ENCODE measurements at regions not wholly inside any gene's neighbourhood (a gene's known extent, or its start where the extent isn't known, plus 50 kb on each side); places are given as distances from the start of the nearest gene placed in this dataset.

GRCh38 chr4:14912426-14912825 is 89.9 kb upstream of the CPEB2 start:
- no peak overlapping the region for H3K27ac Mint-ChIP-seq

More at GRCh38 chr4:14912426-14912825, 89.9 kb upstream of the CPEB2 start:
- Histone ChIP-seq H3K23ac (ENCODE audit: insufficient read length, low read depth, low read length) (no peak overlapping the region), H3K4ac (ENCODE audit: low read depth, low read length) (no peak overlapping the region), H2BK12ac (ENCODE audit: insufficient read length, low read depth, low read length) (no peak overlapping the region), H3K4me1 (ENCODE audit: insufficient read depth, low read length) (no peaks in the 10 kb centered on the region), H2BK5ac (ENCODE audit: insufficient read length, low read length) (no peak overlapping the region), H3K79me2 (ENCODE audit: insufficient read depth, low read length) (no peaks in the 10 kb centered on the region), H3K27ac (ENCODE audit: insufficient read length, low read depth, low read length) (no peak overlapping the region), H3K56ac (ENCODE audit: insufficient read length, low read depth, low read length) (no peak overlapping the region), H2AK5ac (ENCODE audit: insufficient read length, low read length) (no peak overlapping the region), H3K9me3 (ENCODE audit: control insufficient read depth, low read depth, low read length) (no peaks in the 10 kb centered on the region), H2AFZ (ENCODE audit: low read length) (no peak overlapping the region), H2BK15ac (ENCODE audit: low read depth, low read length) (no peak overlapping the region), H4K8ac (replicated peaks; ENCODE audit: insufficient read length, low read depth, low read length) (no peak overlapping the region), H3K23me2 (ENCODE audit: insufficient read length, low read depth, low read length, poor library complexity, severe bottlenecking) (no peaks in the 10 kb centered on the region), H4K5ac (ENCODE audit: insufficient read length, low read depth, low read length) (no peak overlapping the region), H2BK20ac (ENCODE audit: low read depth, low read length, poor library complexity, severe bottlenecking) (no peak overlapping the region), H3K18ac (ENCODE audit: insufficient read length, low read depth, low read length) (no peak overlapping the region), H3K14ac (ENCODE audit: insufficient read depth, low read length) (no peak overlapping the region), H4K20me1 (ENCODE audit: control insufficient read depth, insufficient read depth, insufficient read length) (no peaks in the 10 kb centered on the region), H3K27me3 (ENCODE audit: insufficient read depth, low read length) (no peaks in the 10 kb centered on the region), H2BK120ac (ENCODE audit: low read depth, low read length, poor library complexity, severe bottlenecking) (no peak overlapping the region), H3K9ac (ENCODE audit: extremely low read depth, insufficient read length, low read length) (no peak overlapping the region), H3T11ph (ENCODE audit: low read length) (no peak overlapping the region), H4K91ac (ENCODE audit: insufficient read length, low read depth, low read length) (no peak overlapping the region), H3K79me1 (ENCODE audit: insufficient read depth, low read depth, low read length, poor library complexity, severe bottlenecking) (no peaks in the 10 kb centered on the region), H3K4me2 (ENCODE audit: insufficient read depth, insufficient read length, low read length) (no peak overlapping the region)
- no peak overlapping the region for H3K4me3 Mint-ChIP-seq
- no peak for DNase-seq
- no peaks in the 10 kb centered on the region for H3K9me3 Mint-ChIP-seq
- no peaks in the 10 kb centered on the region for H3K4me1 Mint-ChIP-seq
- H3K36me3 Mint-ChIP-seq (ENCODE audit: insufficient read depth in 1 of 3, low read depth in 3 of 3) = no peaks in the 10 kb centered on the region
- peaks cover 3% of the 10 kb centered on the region for H3K27me3 Mint-ChIP-seq (ENCODE audit: low read depth)
- TF ChIP-seq CTCF (conservative IDR thresholded peaks at IDR 0.05) = no peak
- no CpG with 5 or more reads among the region's 2 CpGs for WGBS (ENCODE audit: extremely low coverage, insufficient read length, low lambda C conversion rate)

Data from H9 (cell line).